Osteocyte (in vitro differentiated cells): ENCODE measurements at regions not wholly inside any gene's neighbourhood (a gene's known extent, or its start where the extent isn't known, plus 50 kb on each side); places are given as distances from the start of the nearest gene placed in this dataset.

Experiments
- DNase-seq: peaks from one replicate; pipeline ENCODE4 v3.0.0; 2021; ENCODE audit warnings: mixed read lengths; ENCODE audit not compliant: unreplicated experiment; ENCODE audit errors: extremely low spot score
- H3K27ac Mint-ChIP-seq: one replicate; pipeline ENCODE4 v1.8.0; 2021; ENCODE audit warnings: mild to moderate bottlenecking, mixed read lengths; ENCODE audit not compliant: unreplicated experiment
- H3K27me3 Mint-ChIP-seq: one replicate; pipeline ENCODE4 v1.8.0; 2021; ENCODE audit warnings: mixed read lengths; ENCODE audit not compliant: unreplicated experiment
- H3K36me3 Mint-ChIP-seq: one replicate; pipeline ENCODE4 v1.8.0; 2021; ENCODE audit warnings: mixed read lengths; ENCODE audit not compliant: unreplicated experiment
- H3K4me1 Mint-ChIP-seq: one replicate; pipeline ENCODE4 v1.8.0; 2021; ENCODE audit warnings: mixed read lengths; ENCODE audit not compliant: unreplicated experiment
- H3K4me3 Mint-ChIP-seq: one replicate; pipeline ENCODE4 v1.8.0; 2021; ENCODE audit warnings: mild to moderate bottlenecking, moderate library complexity, mixed read lengths; ENCODE audit not compliant: unreplicated experiment
- H3K9me3 Mint-ChIP-seq: one replicate; pipeline ENCODE4 v1.8.0; 2021; ENCODE audit warnings: mixed read lengths; ENCODE audit not compliant: unreplicated experiment
- CTCF ChIP-seq: fragments of 200-600 bp; sonication (generic); IDR thresholded peaks from 2 replicates; pipeline ENCODE4 v1.5.0; 2021; ENCODE audit warnings: antibody characterized with exemption, mild to moderate bottlenecking, moderate library complexity

DNA sequence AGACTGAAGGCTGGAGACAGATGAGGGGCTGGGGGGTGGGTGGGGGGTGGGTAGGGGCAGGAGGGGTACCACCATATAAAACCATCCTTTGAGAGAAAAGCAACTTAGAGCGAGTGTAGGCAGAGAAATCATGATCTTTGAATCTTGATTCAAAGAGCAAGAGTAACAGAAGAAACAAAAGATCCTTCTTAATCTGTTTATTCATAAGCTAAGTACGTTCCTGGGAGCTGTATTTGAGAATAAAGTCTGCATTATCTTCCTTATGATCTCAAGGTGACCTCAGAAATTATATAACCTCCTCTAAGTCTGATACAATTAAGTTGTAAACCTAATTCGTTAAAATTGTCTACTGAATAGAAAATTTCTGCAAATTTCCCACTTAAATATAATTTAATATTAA lies 558.8 kb downstream of the NR2F1-AS1 start:
- no peak for DNase-seq
- no peaks in the 10 kb centered on the region for H3K36me3 Mint-ChIP-seq
- H3K4me3 Mint-ChIP-seq: no peak overlapping the region
- no peak for TF ChIP-seq CTCF
- no peaks in the 10 kb centered on the region for H3K9me3 Mint-ChIP-seq
- no peak overlapping the region for H3K27ac Mint-ChIP-seq
- H3K4me1 Mint-ChIP-seq: peaks cover 29% of the 10 kb centered on the region
- H3K27me3 Mint-ChIP-seq: no peaks in the 10 kb centered on the region

DNA sequence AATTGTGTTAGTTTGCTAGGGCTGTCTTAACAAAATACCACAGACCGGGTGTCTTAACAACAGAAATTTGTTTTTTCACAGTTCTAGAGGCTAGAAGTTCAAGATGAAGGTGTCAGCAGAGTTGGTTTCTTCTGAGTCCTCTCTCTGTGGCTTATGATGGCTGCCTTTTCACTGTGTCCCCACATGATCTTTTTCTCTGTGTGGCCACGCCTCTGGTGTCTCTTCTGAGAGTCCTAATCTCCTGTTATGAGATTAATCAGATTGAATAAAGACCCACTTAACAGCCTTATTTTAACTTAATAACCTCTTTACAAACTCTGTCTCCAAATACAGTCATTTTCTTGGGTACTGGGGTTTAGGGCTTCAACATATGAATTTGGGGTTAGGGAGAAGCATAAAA lies 561.1 kb downstream of the NR2F1-AS1 start:
- no peaks in the 10 kb centered on the region for H3K9me3 Mint-ChIP-seq
- no peak overlapping the region for H3K27ac Mint-ChIP-seq
- TF ChIP-seq CTCF: no peak
- no peak for DNase-seq
- no peaks in the 10 kb centered on the region for H3K27me3 Mint-ChIP-seq
- H3K4me1 Mint-ChIP-seq: peaks cover 31% of the 10 kb centered on the region
- H3K36me3 Mint-ChIP-seq: no peaks in the 10 kb centered on the region
- no peak overlapping the region for H3K4me3 Mint-ChIP-seq

GRCh38 chr5:93018461-93018860 lies 562.6 kb downstream of the NR2F1-AS1 start:
- no peak overlapping the region for H3K27ac Mint-ChIP-seq
- H3K27me3 Mint-ChIP-seq: no peaks in the 10 kb centered on the region
- H3K4me3 Mint-ChIP-seq: no peak overlapping the region
- H3K9me3 Mint-ChIP-seq: no peaks in the 10 kb centered on the region
- no peak for TF ChIP-seq CTCF
- no peaks in the 10 kb centered on the region for H3K36me3 Mint-ChIP-seq
- DNase-seq: no peak
- H3K4me1 Mint-ChIP-seq: peaks cover 29% of the 10 kb centered on the region

GRCh38 chr5:93017849-93018248 lies 563.2 kb downstream of the NR2F1-AS1 start:
- no peak for TF ChIP-seq CTCF
- H3K4me3 Mint-ChIP-seq: no peak overlapping the region

DNA sequence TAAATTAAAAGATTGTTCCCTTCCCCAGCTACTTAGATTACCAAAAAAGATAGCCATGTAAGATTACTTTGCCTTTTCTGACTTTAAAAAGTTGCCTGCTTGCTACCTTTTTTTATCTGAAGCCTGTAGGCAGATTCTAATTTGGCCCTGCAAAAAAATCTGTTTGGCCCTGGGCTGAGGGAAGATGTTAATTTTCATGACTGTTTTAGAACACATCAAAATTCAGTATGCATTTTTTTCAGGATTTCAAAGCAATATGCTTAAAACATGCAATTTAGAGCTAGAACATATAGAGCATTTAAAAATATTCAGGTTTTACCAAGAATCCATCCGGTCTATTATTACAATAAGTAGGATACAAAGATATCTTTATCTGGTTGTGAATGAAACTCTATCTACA lies 563.6 kb downstream of the NR2F1-AS1 start:
- H3K27me3 Mint-ChIP-seq: no peaks in the 10 kb centered on the region
- H3K36me3 Mint-ChIP-seq: no peaks in the 10 kb centered on the region
- H3K9me3 Mint-ChIP-seq: no peaks in the 10 kb centered on the region
- peaks cover 19% of the 10 kb centered on the region for H3K4me1 Mint-ChIP-seq
- DNase-seq: no peak
- no peak for TF ChIP-seq CTCF
- no peak overlapping the region for H3K4me3 Mint-ChIP-seq
- no peak overlapping the region for H3K27ac Mint-ChIP-seq

More at GRCh38 chr5:93017849-93018248, 563.2 kb downstream of the NR2F1-AS1 start:
- Mint-ChIP-seq H3K36me3 (no peaks in the 10 kb centered on the region), H3K27ac (no peak overlapping the region), H3K9me3 (no peaks in the 10 kb centered on the region), H3K27me3 (no peaks in the 10 kb centered on the region), H3K4me1 (peaks cover 23% of the 10 kb centered on the region)
- no peak for DNase-seq
